OCI-LY7 (cell line): ENCODE measurements at regions not wholly inside any gene's neighbourhood (a gene's known extent, or its start where the extent isn't known, plus 50 kb on each side); places are given as distances from the start of the nearest gene placed in this dataset.

ENCODE experiments used
- BruUV-seq: library from RNA; stranded (reverse); fragments of 400-500 nt; replicated peaks from 2 replicates; lab custom pipeline; 2021; lab: Mats Ljungman, UMichigan
- CTCF ChIA-PET: fragments of 300-600 bp; sonication (Branson Sonifier 250); formaldehyde crosslinking; loops from one replicate; lab custom pipeline; 2022; ENCODE audit warnings: antibody characterized with exemption; ENCODE audit not compliant: unreplicated experiment; lab: Charles Lee
- POLR2A ChIA-PET: fragments of 300-600 bp; sonication (Branson Sonifier 250); formaldehyde crosslinking; loops from one replicate; lab custom pipeline; 2022; ENCODE audit warnings: antibody characterized with exemption; lab: Charles Lee
- DNase-seq: peaks from one replicate; pipeline ENCODE4 v3.0.0-alpha.2; 2015; ENCODE audit warnings: low spot score
- H2AFZ ChIP-seq: fragments of 200-600 bp; sonication (generic), shearing (Covaris generic); 2 replicates; pipeline ENCODE4 v1.6.1; 2014; ENCODE audit warnings: mild to moderate bottlenecking, antibody characterized with exemption, low read length, moderate library complexity
- H3K27ac ChIP-seq: fragments of 200-600 bp; sonication (generic); 2 replicates; pipeline ENCODE4 v1.5.1; 2014; ENCODE audit warnings: mixed run types, low read depth, mild to moderate bottlenecking, moderate library complexity, low read length, inconsistent platforms; ENCODE audit not compliant: poor library complexity, severe bottlenecking
- H3K36me3 ChIP-seq: fragments of 200-600 bp; sonication (generic); 2 replicates; pipeline ENCODE4 v1.6.1; 2014; ENCODE audit warnings: mild to moderate bottlenecking, antibody characterized with exemption, low read length, moderate library complexity, mixed read lengths; ENCODE audit not compliant: insufficient read depth
- H3K4me1 ChIP-seq: fragments of 200-600 bp; sonication (generic); 2 replicates; pipeline ENCODE4 v1.5.1; 2014; ENCODE audit warnings: mild to moderate bottlenecking, low read length; ENCODE audit not compliant: insufficient read depth, poor library complexity, severe bottlenecking
- H3K4me2 ChIP-seq: fragments of 200-600 bp; sonication (generic); 2 replicates; pipeline ENCODE4 v1.6.1; 2014; ENCODE audit warnings: mild to moderate bottlenecking, low read length
- H3K4me3 ChIP-seq: fragments of 200-600 bp; sonication (generic); 2 replicates; pipeline ENCODE4 v1.5.1; 2014; ENCODE audit warnings: mild to moderate bottlenecking, low read depth, low read length; ENCODE audit not compliant: poor library complexity, severe bottlenecking
- H3K79me2 ChIP-seq: fragments of 200-600 bp; sonication (generic); 2 replicates; pipeline ENCODE4 v1.6.1; 2016; ENCODE audit warnings: low read depth, mild to moderate bottlenecking, low read length, moderate library complexity, mixed read lengths; ENCODE audit not compliant: insufficient read depth
- H3K9me2 ChIP-seq: fragments of 200-600 bp; sonication (generic); 2 replicates; pipeline ENCODE4 v1.6.1; 2016; ENCODE audit warnings: mild to moderate bottlenecking, low read length, mixed read lengths; ENCODE audit not compliant: insufficient read depth
- H3K9me3 ChIP-seq: fragments of 200-600 bp; sonication (generic); 2 replicates; pipeline ENCODE4 v1.6.1; 2014; ENCODE audit warnings: mild to moderate bottlenecking, mixed run types, low read length, mixed read lengths
- H4K20me1 ChIP-seq: fragments of 200-600 bp; sonication (generic); 2 replicates; pipeline ENCODE4 v1.6.1; 2014; ENCODE audit warnings: mild to moderate bottlenecking, antibody characterized with exemption, low read length, moderate library complexity, mixed read lengths; ENCODE audit not compliant: insufficient read depth
- CTCF ChIP-seq: fragments of 200-600 bp; sonication (generic); conservative IDR thresholded peaks from 2 replicates; pipeline ENCODE4 v1.5.1; 2014; ENCODE audit warnings: mild to moderate bottlenecking, antibody characterized with exemption, low read length, moderate library complexity, mixed read lengths
- EZH2phosphoT487 ChIP-seq: fragments of 200-600 bp; sonication (generic); IDR thresholded peaks from 2 replicates; pipeline ENCODE4 v1.6.1; 2018; ENCODE audit warnings: low read depth, borderline replicate concordance, mild to moderate bottlenecking, mixed run types, antibody characterized with exemption, low read length, moderate library complexity, mixed read lengths
- intact Hi-C: fragments of 100-400 bp; cut with micrococcal nuclease; formaldehyde crosslinking; loops from one replicate; pipeline ENCODE4 v1.10.0; 2022; ENCODE audit not compliant: unreplicated experiment

- H3K36me3 ChIP-seq = peaks cover 29% of the 10 kb centered on the region
- H3K79me2 ChIP-seq = 0 out of 2 replicates have a peak, but pooled peaks cover 4% of the 10 kb centered on the region
- no TSS peak for BruUV-seq
- H3K4me2 ChIP-seq = no peak overlapping the region
- no peaks in the 10 kb centered on the region for H4K20me1 ChIP-seq
- intact Hi-C loops = no loop called here
- H2AFZ ChIP-seq = no peak overlapping the region
- TF ChIP-seq EZH2phosphoT487 = no peak
- no peak for TF ChIP-seq CTCF
- POLR2A ChIA-PET = interaction anchor here (0.5 to 1.8 kb wide), 5 partner anchors 8 to 1035 kb away, joined by 3 to 6 read pairs (median 3); no protein-coding TSS in a partner anchor
- H3K9me2 ChIP-seq = no peaks in the 10 kb centered on the region
- peaks cover 40% of the 10 kb centered on the region for H3K9me3 ChIP-seq
- DNase-seq = no peak
- CTCF ChIA-PET = no interaction called here
- H3K4me1 ChIP-seq = peaks cover 5% of the 10 kb centered on the region
- H3K27ac ChIP-seq = no peak overlapping the region
- no peak overlapping the region for H3K4me3 ChIP-seq
Measured at GRCh38 chr2:144258154-144258553, 261.8 kb downstream of the ZEB2 start.

DNA sequence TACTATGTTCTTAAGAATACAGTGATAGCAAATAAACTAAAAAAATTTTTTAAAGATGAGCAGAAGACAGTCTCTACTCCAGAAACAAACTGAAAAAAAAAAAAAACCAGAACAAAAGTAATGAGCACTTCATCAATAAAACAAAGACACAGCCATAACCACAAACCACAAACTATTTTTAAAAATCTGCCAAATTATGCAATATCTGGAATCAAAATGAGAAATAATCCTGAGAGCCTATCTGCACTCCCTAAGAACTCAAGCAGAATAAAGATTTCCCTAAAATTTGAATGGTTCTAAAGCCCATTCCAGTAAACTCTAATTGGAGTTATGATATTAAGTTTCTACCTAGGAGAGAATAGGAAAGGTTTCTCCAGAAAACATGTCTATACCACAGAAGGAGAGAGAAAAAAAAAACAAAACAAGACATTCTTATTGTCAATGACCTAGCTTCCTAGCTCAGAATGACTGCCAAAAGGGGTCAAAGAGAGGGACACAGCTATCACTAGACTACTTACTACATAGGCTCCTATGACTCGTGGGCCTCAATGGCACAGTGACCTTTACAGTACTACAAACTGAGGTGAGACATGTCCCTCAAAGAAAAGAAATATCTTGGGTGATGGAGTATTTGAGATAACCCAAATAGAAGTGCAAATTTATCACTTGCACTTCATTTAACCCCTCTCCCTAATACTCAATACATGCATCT, 262.8 kb downstream of the ZEB2 start:
- intact Hi-C loops = no loop called here
- no peak overlapping the region for H3K4me2 ChIP-seq
- H4K20me1 ChIP-seq = no peaks in the 10 kb centered on the region
- no peaks in the 10 kb centered on the region for H3K9me2 ChIP-seq
- POLR2A ChIA-PET = interaction anchor here (0.7 to 1.8 kb wide), 6 partner anchors 9 to 1154 kb away, joined by 3 to 6 read pairs (median 3); no protein-coding TSS in a partner anchor
- CTCF ChIA-PET = interaction anchor here (0.6 kb wide), 1 partner anchor 29 kb away, joined by 3 read pairs; no protein-coding TSS in a partner anchor
- H3K79me2 ChIP-seq = 0 out of 2 replicates have a peak, but pooled peaks cover 4% of the 10 kb centered on the region
- H3K4me1 ChIP-seq = peaks cover 5% of the 10 kb centered on the region
- peaks cover 38% of the 10 kb centered on the region for H3K36me3 ChIP-seq
- DNase-seq = no peak
- H3K27ac ChIP-seq = no peak overlapping the region
- no peak overlapping the region for H2AFZ ChIP-seq
- BruUV-seq = no TSS peak
- no peak overlapping the region for H3K4me3 ChIP-seq
- TF ChIP-seq CTCF = no peak
- TF ChIP-seq EZH2phosphoT487 = no peak
- H3K9me3 ChIP-seq = peaks cover 48% of the 10 kb centered on the region
